Natural killer cell (primary cell): ENCODE measurements at regions not wholly inside any gene's neighbourhood (a gene's known extent, or its start where the extent isn't known, plus 50 kb on each side); places are given as distances from the start of the nearest gene placed in this dataset.

ENCODE experiments used
- ATAC-seq, 3 donors: fragments of 150-1000 bp in 2 of 3; fragments of 200-7000 bp in 1 of 3; cut with Tn5 transposase; 1 replicate in 1 of 3; 2 replicates in 2 of 3; pipeline ENCODE4 v1.10.0; 2021; ENCODE audit warnings: mild to moderate bottlenecking in 2 of 3, moderate library complexity in 2 of 3
- DNase-seq, 2 donors: peaks; one replicate each; pipeline versions ENCODE4 v3.0.0 to v3.0.0-alpha.2; 2013 to 2021; ENCODE audit warnings: mixed read lengths in 1 of 2
- H3K27ac ChIP-seq: one replicate; pipeline ENCODE4 v1.5.1; 2013; ENCODE audit warnings: mild to moderate bottlenecking, low read length
- H3K27me3 ChIP-seq: one replicate; pipeline ENCODE4 v1.6.1; 2013; ENCODE audit warnings: low read length; ENCODE audit not compliant: control insufficient read depth, insufficient read depth
- H3K36me3 ChIP-seq: one replicate; pipeline ENCODE4 v1.6.1; 2013; ENCODE audit warnings: low read length; ENCODE audit not compliant: control insufficient read depth, insufficient read depth
- H3K4me1 ChIP-seq: one replicate; pipeline ENCODE4 v1.6.1; 2013; ENCODE audit warnings: low read length; ENCODE audit not compliant: control insufficient read depth, insufficient read depth
- H3K4me3 ChIP-seq: one replicate; pipeline ENCODE4 v1.5.1; 2013; ENCODE audit warnings: low read length
- H3K9me3 ChIP-seq: one replicate; pipeline ENCODE4 v1.6.1; 2013; ENCODE audit warnings: low read length; ENCODE audit not compliant: control insufficient read depth, insufficient read depth
- H3K27ac Mint-ChIP-seq, 2 donors: one replicate each; pipeline ENCODE4 v1.8.0; 2022; ENCODE audit warnings: mild to moderate bottlenecking in 2 of 2, mixed read lengths in 2 of 2, moderate library complexity in 1 of 2
- H3K27me3 Mint-ChIP-seq, 2 donors: one replicate each; pipeline ENCODE4 v1.8.0; 2022; ENCODE audit warnings: low read depth in 2 of 2, mixed read lengths in 2 of 2
- H3K36me3 Mint-ChIP-seq: one replicate; pipeline ENCODE4 v1.8.0; 2022; ENCODE audit warnings: mixed read lengths
- H3K4me1 Mint-ChIP-seq, 2 donors: one replicate each; pipeline ENCODE4 v1.8.0; 2022; ENCODE audit warnings: mixed read lengths in 2 of 2
- H3K4me3 Mint-ChIP-seq: one replicate; pipeline ENCODE4 v1.8.0; 2022; ENCODE audit warnings: mild to moderate bottlenecking, moderate library complexity, mixed read lengths
- H3K9me3 Mint-ChIP-seq, 2 donors: one replicate each; pipeline ENCODE4 v1.8.0; 2022; ENCODE audit warnings: mixed read lengths in 2 of 2
- CTCF ChIP-seq: fragments of 200-600 bp; IDR thresholded peaks from one replicate; pipeline ENCODE4 v1.8.0; 2022; ENCODE audit warnings: antibody characterized with exemption
- WGBS: methylation state at CpG from one replicate; pipeline ENCODE4 v1.1.7; 2013; ENCODE audit warnings: missing lambda C conversion rate; ENCODE audit not compliant: insufficient coverage; 5-methylcytosine and 5-hydroxymethylcytosine counted together
- intact Hi-C: fragments of 100-400 bp; cut with micrococcal nuclease; formaldehyde crosslinking; loops from one replicate; pipeline ENCODE4 v1.14.2; 2022

GRCh38 chr6:109265530-109265929 lies 116.7 kb downstream of the CD164 start:
- ATAC-seq (no peak), DNase-seq (no peak)
- no peak overlapping the region for H3K4me3 ChIP-seq
- peaks cover 4% of the 10 kb centered on the region for H3K9me3 ChIP-seq
- no peak overlapping the region for H3K27ac ChIP-seq
- H3K27me3 ChIP-seq, result no peaks in the 10 kb centered on the region
- no peak overlapping the region for H3K27ac Mint-ChIP-seq
- 83% methylated on average over 3 of the region's 3 CpGs for WGBS
- no peaks in the 10 kb centered on the region for H3K27me3 Mint-ChIP-seq
- peaks cover 0 to 5% of the 10 kb centered on the region in 2 donors for H3K9me3 Mint-ChIP-seq
- H3K36me3 ChIP-seq, result no peaks in the 10 kb centered on the region
- no peaks in the 10 kb centered on the region for H3K4me1 ChIP-seq
- H3K4me1 Mint-ChIP-seq, result no peaks in the 10 kb centered on the region
- no peak overlapping the region for H3K4me3 Mint-ChIP-seq
- TF ChIP-seq CTCF, result no peak
- no peaks in the 10 kb centered on the region for H3K36me3 Mint-ChIP-seq
- intact Hi-C loops, result no loop called here

- Histone ChIP-seq H3K27ac (no peak overlapping the region), H3K9me3 (peaks cover 2% of the 10 kb centered on the region), H3K27me3 (no peaks in the 10 kb centered on the region), H3K4me1 (no peaks in the 10 kb centered on the region), H3K4me3 (no peak overlapping the region), H3K36me3 (no peaks in the 10 kb centered on the region)
- intact Hi-C loops, result no loop called here
- Mint-ChIP-seq H3K27me3 (no peaks in the 10 kb centered on the region), H3K4me3 (no peak overlapping the region), H3K9me3 (peaks cover 0 to 5% of the 10 kb centered on the region in 2 donors), H3K36me3 (no peaks in the 10 kb centered on the region), H3K4me1 (no peaks in the 10 kb centered on the region), H3K27ac (no peak overlapping the region)
- 82% methylated on average over 3 of the region's 3 CpGs for WGBS
- TF ChIP-seq CTCF, result no peak
- no peak for DNase-seq
- no peak for ATAC-seq
Observed at GRCh38 chr6:109263873-109264700, 118.2 kb downstream of the CD164 start.

- intact Hi-C loops, result no loop called here
- no peaks in the 10 kb centered on the region for H3K4me1 ChIP-seq
Observed at GRCh38 chr6:109262261-109262660, 120.0 kb downstream of the CD164 start.

More at GRCh38 chr6:109262261-109262660, 120.0 kb downstream of the CD164 start:
- H3K4me3 Mint-ChIP-seq, result no peak overlapping the region
- no peaks in the 10 kb centered on the region for H3K9me3 Mint-ChIP-seq
- no peaks in the 10 kb centered on the region for H3K9me3 ChIP-seq
- no peaks in the 10 kb centered on the region for H3K27me3 Mint-ChIP-seq
- no peak for TF ChIP-seq CTCF
- no peaks in the 10 kb centered on the region for H3K36me3 Mint-ChIP-seq
- 91% methylated on average over 7 of the region's 7 CpGs for WGBS
- DNase-seq (no peak), ATAC-seq (no peak)
- H3K4me3 ChIP-seq, result no peak overlapping the region
- no peak overlapping the region for H3K27ac ChIP-seq
- H3K4me1 Mint-ChIP-seq, result no peaks in the 10 kb centered on the region
- H3K36me3 ChIP-seq, result no peaks in the 10 kb centered on the region
- H3K27ac Mint-ChIP-seq, result no peak overlapping the region
- H3K27me3 ChIP-seq, result no peaks in the 10 kb centered on the region
